NCI-H146 treated with DMSO at 0.1 percent for 48 hours (cell line): ENCODE measurements at regions not wholly inside any gene's neighbourhood (a gene's known extent, or its start where the extent isn't known, plus 50 kb on each side); places are given as distances from the start of the nearest gene placed in this dataset.

ENCODE experiments used
- DNase-seq: peaks from one replicate; lab custom pipeline; 2025; ENCODE audit not compliant: unreplicated experiment; lab: John Stamatoyannopoulos, UW

GRCh38 chr17:71966055-71966454, 154.8 kb upstream of the SOX9 start:
- no peak for DNase-seq

GRCh38 chr17:71966459-71967313, 154.1 kb upstream of the SOX9 start:
- no peak for DNase-seq

GRCh38 chr17:71969500-71969899, 151.3 kb upstream of the SOX9 start:
- DNase-seq: no peak

- DNase-seq: no peak
Measured at GRCh38 chr17:71970312-71970711, 150.5 kb upstream of the SOX9 start.

GRCh38 chr17:71974051-71974450, 146.8 kb upstream of the SOX9 start:
- no peak for DNase-seq

- no peak for DNase-seq
Measured at GRCh38 chr17:71975331-71975801, 145.5 kb upstream of the SOX9 start.

GRCh38 chr17:71976011-71976649, 144.7 kb upstream of the SOX9 start:
- no peak for DNase-seq

- no peak for DNase-seq
Measured at GRCh38 chr17:71978435-71978834, 142.4 kb upstream of the SOX9 start.

- no peak for DNase-seq
Measured at GRCh38 chr17:71980171-71980570, 140.6 kb upstream of the SOX9 start.

- no peak for DNase-seq
Measured at GRCh38 chr17:71983828-71984227, 137.0 kb upstream of the SOX9 start.

- DNase-seq: no peak
Measured at GRCh38 chr17:71985111-71986039, 135.4 kb upstream of the SOX9 start.

GRCh38 chr17:71986886-71987285, 133.9 kb upstream of the SOX9 start:
- no peak for DNase-seq

- no peak for DNase-seq
Measured at GRCh38 chr17:71987634-71988033, 133.2 kb upstream of the SOX9 start.

- no peak for DNase-seq
Measured at GRCh38 chr17:71989117-71989516, 131.7 kb upstream of the SOX9 start.

GRCh38 chr17:71993363-71993762, 127.5 kb upstream of the SOX9 start:
- no peak for DNase-seq

- no peak for DNase-seq
Measured at GRCh38 chr17:71995590-71995989, 125.2 kb upstream of the SOX9 start.

GRCh38 chr17:72004011-72004427, 116.8 kb upstream of the SOX9 start:
- no peak for DNase-seq

GRCh38 chr17:72004611-72005331, 116.0 kb upstream of the SOX9 start:
- DNase-seq: no peak

GRCh38 chr17:72005332-72006163, 115.3 kb upstream of the SOX9 start:
- DNase-seq: no peak
